Esophagus squamous epithelium (tissue), 5 donors: ENCODE measurements at regions not wholly inside any gene's neighbourhood (a gene's known extent, or its start where the extent isn't known, plus 50 kb on each side); places are given as distances from the start of the nearest gene placed in this dataset.

Experiments
- DNase-seq: peaks from one replicate; lab custom pipeline; 2025; lab: John Stamatoyannopoulos, UW
- H3K27ac ChIP-seq, 4 donors: fragments of 200-600 bp; sonication (generic); one replicate each; pipeline ENCODE4 v1.5.1; 2016 to 2019; ENCODE audit warnings: mild to moderate bottlenecking in 1 of 4
- H3K27me3 ChIP-seq, 4 donors: fragments of 200-600 bp; sonication (generic); 1 replicate in 3 of 4; 2 replicates in 1 of 4; pipeline versions ENCODE4 v1.5.1 to v1.6.0; 2017 to 2021; ENCODE audit warnings: antibody characterized with exemption in 1 of 4
- H3K36me3 ChIP-seq, 3 donors: fragments of 200-600 bp; sonication (generic); one replicate each; pipeline ENCODE4 v1.5.1; 2016 to 2019
- H3K4me1 ChIP-seq, 3 donors: fragments of 200-600 bp; sonication (generic); one replicate each; pipeline ENCODE4 v1.5.1; 2017 to 2019
- H3K4me3 ChIP-seq, 4 donors: fragments of 200-600 bp; sonication (generic); 1 replicate in 3 of 4; 2 replicates in 1 of 4; pipeline ENCODE4 v1.5.1; 2016 to 2019; ENCODE audit warnings: mild to moderate bottlenecking in 2 of 4, moderate library complexity in 1 of 4
- H3K9me3 ChIP-seq, 3 donors: fragments of 200-600 bp; sonication (generic); one replicate each; pipeline ENCODE4 v1.5.1; 2016 to 2019
- CTCF ChIP-seq, 6 experiments: fragments of 450-650 bp in 4 of 6; fragments of 200-600 bp in 2 of 6; sonication (generic) in 2 of 6; IDR thresholded peaks; one replicate each; pipeline ENCODE4 v1.5.1; 2016 to 2019; ENCODE audit warnings: antibody characterized with exemption in 6 of 6, mild to moderate bottlenecking in 4 of 6, moderate library complexity in 4 of 6
- POLR2A ChIP-seq, 4 donors: fragments of 450-650 bp; IDR thresholded peaks; one replicate each; pipeline ENCODE4 v1.6.1; 2017; ENCODE audit warnings: antibody characterized with exemption in 4 of 4, mild to moderate bottlenecking in 4 of 4, moderate library complexity in 3 of 4
- WGBS, 2 donors: methylation state at CpG; one replicate each; pipeline ENCODE4 v1.1.5; 2018; 5-methylcytosine and 5-hydroxymethylcytosine counted together
- intact Hi-C: fragments of 100-400 bp; cut with DNase I; formaldehyde crosslinking; loops from one replicate; pipeline ENCODE4 v1.15.0; 2022
- donor health status: DM: yes; HTN: yes; CAD: no.

GRCh38 chrX:110449312-110449711 lies 90.7 kb downstream of the RTL9 start:
- 20 to 59% methylated on average over 1 to 2 of the region's 2 CpGs for WGBS, 2 donors
- DNase-seq: no peak
- Histone ChIP-seq H3K36me3 (no peaks in the 10 kb centered on the region), H3K4me1 (no peaks in the 10 kb centered on the region), H3K4me3 (no peak overlapping the region), H3K27ac (no peak overlapping the region), H3K9me3 (no peaks in the 10 kb centered on the region), H3K27me3 (no peaks in the 10 kb centered on the region)
- intact Hi-C loops: no loop called here
- TF ChIP-seq CTCF (IDR thresholded peaks at IDR 0.05): no peak
- TF ChIP-seq POLR2A (IDR thresholded peaks at IDR 0.05): no peak

- intact Hi-C loops: loop anchor here (5.0 kb wide), 1 partner anchor 397 kb away; no protein-coding TSS in a partner anchor
- H3K27me3 ChIP-seq: no peaks in the 10 kb centered on the region
- 0 to 4% methylated on average over 2 to 4 of the region's 4 CpGs for WGBS, 2 donors
- no peak overlapping the region for H3K27ac ChIP-seq
- TF ChIP-seq CTCF (IDR thresholded peaks at IDR 0.05): peak; percentile 37 to 67 (median 60)
- TF ChIP-seq POLR2A (IDR thresholded peaks at IDR 0.05): no peak
- no peaks in the 10 kb centered on the region for H3K36me3 ChIP-seq
- no peak overlapping the region for H3K4me3 ChIP-seq
- H3K4me1 ChIP-seq: no peaks in the 10 kb centered on the region
- H3K9me3 ChIP-seq: no peaks in the 10 kb centered on the region
- no peak for DNase-seq
These were observed 91.4 kb downstream of the RTL9 start for GRCh38 chrX:110450050-110450449.

- H3K27ac ChIP-seq: no peak overlapping the region
- no peak overlapping the region for H3K4me3 ChIP-seq
- 34 to 37% methylated on average over 5 of the region's 7 CpGs for WGBS, 2 donors
- no peaks in the 10 kb centered on the region for H3K4me1 ChIP-seq
- no peaks in the 10 kb centered on the region for H3K9me3 ChIP-seq
- TF ChIP-seq CTCF (IDR thresholded peaks at IDR 0.05): no peak
- TF ChIP-seq POLR2A (IDR thresholded peaks at IDR 0.05): no peak
- no peak for DNase-seq
- H3K27me3 ChIP-seq: peaks cover 0 to 1% (median 0%) of the 10 kb centered on the region in 4 donors
- intact Hi-C loops: loop anchor here (5.0 kb wide), 1 partner anchor 393 kb away; no protein-coding TSS in a partner anchor
- H3K36me3 ChIP-seq: no peaks in the 10 kb centered on the region
These were observed 95.7 kb downstream of the RTL9 start for GRCh38 chrX:110454336-110454735.

GRCh38 chrX:110462957-110463356 lies 104.3 kb downstream of the RTL9 start:
- intact Hi-C loops: no loop called here
- TF ChIP-seq CTCF (IDR thresholded peaks at IDR 0.05) (no peak), POLR2A (IDR thresholded peaks at IDR 0.05) (no peak)
- no peak overlapping the region for H3K27ac ChIP-seq
- no peaks in the 10 kb centered on the region for H3K4me1 ChIP-seq
- no peaks in the 10 kb centered on the region for H3K9me3 ChIP-seq
- peaks cover 0 to 5% (median 0%) of the 10 kb centered on the region in 4 donors for H3K27me3 ChIP-seq
- no peak overlapping the region for H3K4me3 ChIP-seq
- DNase-seq: no peak
- H3K36me3 ChIP-seq: no peaks in the 10 kb centered on the region

GRCh38 chrX:110466790-110467189 lies 108.1 kb downstream of the RTL9 start:
- TF ChIP-seq CTCF (IDR thresholded peaks at IDR 0.05): no peak
- no peak for TF ChIP-seq POLR2A (IDR thresholded peaks at IDR 0.05)
- H3K27ac ChIP-seq: no peak overlapping the region
- H3K36me3 ChIP-seq: no peaks in the 10 kb centered on the region
- no peak for DNase-seq
- WGBS, 2 donors: 75 to 94% methylated on average over 2 of the region's 2 CpGs
- no peak overlapping the region for H3K4me3 ChIP-seq
- H3K4me1 ChIP-seq: no peaks in the 10 kb centered on the region
- no peaks in the 10 kb centered on the region for H3K27me3 ChIP-seq
- H3K9me3 ChIP-seq: no peaks in the 10 kb centered on the region
- intact Hi-C loops: no loop called here
